WTC11 (cell line): ENCODE measurements at regions not wholly inside any gene's neighbourhood (a gene's known extent, or its start where the extent isn't known, plus 50 kb on each side); places are given as distances from the start of the nearest gene placed in this dataset.

Experiments used
- ATAC-seq: fragments of 200-7000 bp; cut with Tn5 transposase; 2 replicates; pipeline ENCODE4 v1.10.0; 2021; ENCODE audit warnings: mild to moderate bottlenecking, moderate library complexity
- CTCF ChIA-PET: fragments of 300-600 bp; sonication (Branson Sonifier 250); formaldehyde crosslinking; loops from one replicate; lab custom pipeline; 2021; ENCODE audit warnings: antibody characterized with exemption; lab: Charles Lee
- POLR2A ChIA-PET: fragments of 350-600 bp; sonication (Branson Sonifier 250); formaldehyde crosslinking; loops from one replicate; lab custom pipeline; 2021; ENCODE audit warnings: antibody characterized with exemption; lab: Charles Lee
- DNase-seq: peaks from one replicate; pipeline ENCODE4 v3.0.0; 2021; ENCODE audit warnings: low spot score
- H3K27ac Mint-ChIP-seq: 2 replicates; pipeline ENCODE4 v1.8.0; 2021; ENCODE audit warnings: mixed read lengths
- H3K27me3 Mint-ChIP-seq: 2 replicates; pipeline ENCODE4 v1.8.0; 2021; ENCODE audit warnings: low read depth, mild to moderate bottlenecking, moderate library complexity, mixed read lengths
- H3K36me3 Mint-ChIP-seq: 2 replicates; pipeline ENCODE4 v1.8.0; 2021; ENCODE audit warnings: mixed read lengths
- H3K4me1 Mint-ChIP-seq: 2 replicates; pipeline ENCODE4 v1.8.0; 2022; ENCODE audit warnings: mixed read lengths
- H3K4me3 Mint-ChIP-seq: 2 replicates; pipeline ENCODE4 v1.8.0; 2021; ENCODE audit warnings: mild to moderate bottlenecking, moderate library complexity, mixed read lengths
- H3K9me3 Mint-ChIP-seq: 2 replicates; pipeline ENCODE4 v1.8.0; 2021; ENCODE audit warnings: mixed read lengths
- AFF4 ChIP-seq: sonication (generic); formaldehyde crosslinking; IDR thresholded peaks from 2 replicates; pipeline ENCODE4 v1.8.1; 2023; ENCODE audit warnings: mild to moderate bottlenecking, missing genetic modification reagents, borderline replicate concordance
- CREB1 ChIP-seq: sonication (generic); formaldehyde crosslinking; IDR thresholded peaks from 2 replicates; pipeline ENCODE4 v1.8.0; 2023; ENCODE audit warnings: mild to moderate bottlenecking, missing genetic modification reagents
- CREM ChIP-seq: sonication (generic); formaldehyde crosslinking; IDR thresholded peaks from 2 replicates; pipeline ENCODE4 v1.8.1; 2022; ENCODE audit warnings: mild to moderate bottlenecking, missing genetic modification reagents, moderate library complexity
- CTCF ChIP-seq: fragments of 200-600 bp; IDR thresholded peaks from 2 replicates; pipeline ENCODE4 v1.8.0; 2022; ENCODE audit warnings: antibody characterized with exemption
- ELF4 ChIP-seq: sonication (generic); formaldehyde crosslinking; IDR thresholded peaks from 2 replicates; pipeline ENCODE4 v1.8.1; 2022; ENCODE audit warnings: low read depth, mild to moderate bottlenecking, moderate library complexity, missing genetic modification reagents
- MLX ChIP-seq: sonication (generic); formaldehyde crosslinking; IDR thresholded peaks from 2 replicates; pipeline ENCODE4 v1.8.1; 2023; ENCODE audit warnings: mild to moderate bottlenecking, missing genetic modification reagents, moderate library complexity
- OVOL2 ChIP-seq: fragments of 250-450 bp; sonication (Bioruptor Pico); IDR thresholded peaks from 2 replicates; pipeline ENCODE4 v1.9.0; 2021; ENCODE audit warnings: mild to moderate bottlenecking, borderline replicate concordance
- PRDM15 ChIP-seq: sonication (generic); formaldehyde crosslinking; IDR thresholded peaks from 2 replicates; pipeline ENCODE4 v1.8.0; 2022; ENCODE audit warnings: missing genetic modification reagents
- PRRX2 ChIP-seq: fragments of 250-450 bp; sonication (Bioruptor Pico); IDR thresholded peaks from 2 replicates; pipeline ENCODE4 v1.8.0; 2021; ENCODE audit warnings: mild to moderate bottlenecking
- ZNF219 ChIP-seq: sonication (generic); formaldehyde crosslinking; IDR thresholded peaks from 2 replicates; pipeline ENCODE4 v1.8.0; 2023; ENCODE audit warnings: missing genetic modification reagents, mild to moderate bottlenecking, borderline replicate concordance
- TF ChIP-seq, protein P1 (sequence below): sonication (generic); formaldehyde crosslinking; IDR thresholded peaks from 2 replicates; pipeline ENCODE4 v1.8.0; 2023; ENCODE audit warnings: missing genetic modification reagents, mild to moderate bottlenecking, borderline replicate concordance

- CTCF ChIA-PET, result no interaction called here
- Mint-ChIP-seq H3K27ac (no peak overlapping the region), H3K36me3 (no peaks in the 10 kb centered on the region), H3K4me3 (no peak overlapping the region), H3K27me3 (no peaks in the 10 kb centered on the region), H3K9me3 (no peaks in the 10 kb centered on the region), H3K4me1 (peaks cover 29% of the 10 kb centered on the region)
- ATAC-seq, result no peak
- TF ChIP-seq AFF4 (CRISPR knock-in tag) (no peak), PRDM15 (CRISPR knock-in tag) (no peak), OVOL2 (no peak), CREB1 (CRISPR knock-in tag) (no peak), ELF4 (CRISPR knock-in tag) (no peak), PRRX2 (CRISPR knock-in tag) (no peak), MLX (CRISPR knock-in tag) (no peak), ZNF219 (CRISPR knock-in tag) (no peak), CTCF (no peak), CREM (CRISPR knock-in tag) (no peak)
- TF ChIP-seq, protein P1, sequence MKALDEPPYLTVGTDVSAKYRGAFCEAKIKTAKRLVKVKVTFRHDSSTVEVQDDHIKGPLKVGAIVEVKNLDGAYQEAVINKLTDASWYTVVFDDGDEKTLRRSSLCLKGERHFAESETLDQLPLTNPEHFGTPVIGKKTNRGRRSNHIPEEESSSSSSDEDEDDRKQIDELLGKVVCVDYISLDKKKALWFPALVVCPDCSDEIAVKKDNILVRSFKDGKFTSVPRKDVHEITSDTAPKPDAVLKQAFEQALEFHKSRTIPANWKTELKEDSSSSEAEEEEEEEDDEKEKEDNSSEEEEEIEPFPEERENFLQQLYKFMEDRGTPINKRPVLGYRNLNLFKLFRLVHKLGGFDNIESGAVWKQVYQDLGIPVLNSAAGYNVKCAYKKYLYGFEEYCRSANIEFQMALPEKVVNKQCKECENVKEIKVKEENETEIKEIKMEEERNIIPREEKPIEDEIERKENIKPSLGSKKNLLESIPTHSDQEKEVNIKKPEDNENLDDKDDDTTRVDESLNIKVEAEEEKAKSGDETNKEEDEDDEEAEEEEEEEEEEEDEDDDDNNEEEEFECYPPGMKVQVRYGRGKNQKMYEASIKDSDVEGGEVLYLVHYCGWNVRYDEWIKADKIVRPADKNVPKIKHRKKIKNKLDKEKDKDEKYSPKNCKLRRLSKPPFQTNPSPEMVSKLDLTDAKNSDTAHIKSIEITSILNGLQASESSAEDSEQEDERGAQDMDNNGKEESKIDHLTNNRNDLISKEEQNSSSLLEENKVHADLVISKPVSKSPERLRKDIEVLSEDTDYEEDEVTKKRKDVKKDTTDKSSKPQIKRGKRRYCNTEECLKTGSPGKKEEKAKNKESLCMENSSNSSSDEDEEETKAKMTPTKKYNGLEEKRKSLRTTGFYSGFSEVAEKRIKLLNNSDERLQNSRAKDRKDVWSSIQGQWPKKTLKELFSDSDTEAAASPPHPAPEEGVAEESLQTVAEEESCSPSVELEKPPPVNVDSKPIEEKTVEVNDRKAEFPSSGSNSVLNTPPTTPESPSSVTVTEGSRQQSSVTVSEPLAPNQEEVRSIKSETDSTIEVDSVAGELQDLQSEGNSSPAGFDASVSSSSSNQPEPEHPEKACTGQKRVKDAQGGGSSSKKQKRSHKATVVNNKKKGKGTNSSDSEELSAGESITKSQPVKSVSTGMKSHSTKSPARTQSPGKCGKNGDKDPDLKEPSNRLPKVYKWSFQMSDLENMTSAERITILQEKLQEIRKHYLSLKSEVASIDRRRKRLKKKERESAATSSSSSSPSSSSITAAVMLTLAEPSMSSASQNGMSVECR (CRISPR knock-in tag), result no peak
- POLR2A ChIA-PET, result no interaction called here
- no peak for DNase-seq
These were observed 1131.7 kb downstream of the SH3BGRL start for GRCh38 chrX:82333575-82333974.
